K562 (cell line): ENCODE measurements at regions not wholly inside any gene's neighbourhood (a gene's known extent, or its start where the extent isn't known, plus 50 kb on each side); places are given as distances from the start of the nearest gene placed in this dataset.

Source experiments
- ATAC-seq: fragments of 200-7000 bp; cut with Tn5 transposase; 3 replicates; pipeline ENCODE4 v1.9.1; 2020; ENCODE audit warnings: moderate library complexity
- BruUV-seq: library from RNA; stranded (reverse); fragments of 400-500 nt; replicated peaks from 2 replicates; lab custom pipeline; 2021; lab: Mats Ljungman, UMichigan
- CTCF ChIA-PET: fragments of 300-600 bp; formaldehyde crosslinking; extraction: SDS; loops from one replicate; lab custom pipeline; 2021; ENCODE audit warnings: low intra/inter-chr PET ratio; lab: Yijun Ruan, JAX
- POLR2A ChIA-PET: fragments of 300-600, 350-650 bp; sonication (Branson Sonifier 250); formaldehyde crosslinking; extraction: SDS; loops from one replicate; lab custom pipeline; 2021; ENCODE audit warnings: antibody characterized with exemption, inconsistent platforms; lab: Yijun Ruan, JAX
- DNase-seq, 4 experiments: peaks; one replicate each; pipeline versions ENCODE4 v3.0.0 to v3.0.0-alpha.2; 2011 to 2018; ENCODE audit warnings: low spot score in 3 of 4, mixed read lengths in 3 of 4; ENCODE audit errors: extremely low read depth in 1 of 4
- FAIRE-seq: peaks from 2 replicates; lab custom pipeline; 2011; peaks lifted over from hg19 to GRCh38; lab: Jason Lieb, UNC
- H2AFZ ChIP-seq: 2 replicates; pipeline ENCODE4 v1.6.0; 2011; ENCODE audit warnings: low read depth, low read length, control low read depth, inconsistent platforms
- H3K27ac ChIP-seq: fragments of 200-600 bp; 3 replicates; pipeline ENCODE4 v1.8.0; 2011; ENCODE audit warnings: low read depth, mild to moderate bottlenecking, control low read depth, inconsistent platforms, low read length, moderate library complexity, mixed read lengths; ENCODE audit errors: extremely low read depth
- H3K27me3 ChIP-seq, 2 experiments: fragments of 300-600 bp in 1 of 2; 2 replicates in 1 of 2; 3 replicates in 1 of 2; pipeline versions ENCODE4 v1.6.0 to v1.8.0; 2011; ENCODE audit warnings: inconsistent platforms in 2 of 2, low read length in 2 of 2, mild to moderate bottlenecking in 1 of 2, mixed read lengths in 1 of 2, moderate library complexity in 1 of 2; ENCODE audit not compliant: control insufficient read depth in 2 of 2, insufficient read depth in 2 of 2
- H3K36me3 ChIP-seq: fragments of 300-600 bp; 3 replicates; pipeline ENCODE4 v1.8.0; 2011; ENCODE audit warnings: mild to moderate bottlenecking, low read length, inconsistent platforms; ENCODE audit not compliant: control insufficient read depth, insufficient read depth
- H3K4me1 ChIP-seq, 2 experiments: fragments of 200-600 bp in 1 of 2; replicated peaks in 1 of 2; 2 replicates in 1 of 2; 3 replicates in 1 of 2; pipeline versions ENCODE4 v1.5.1 to v1.8.0; 2011; ENCODE audit warnings: inconsistent platforms in 2 of 2, low read length in 2 of 2, mild to moderate bottlenecking in 1 of 2, mixed read lengths in 1 of 2, moderate library complexity in 1 of 2; ENCODE audit not compliant: control insufficient read depth in 2 of 2, insufficient read depth in 2 of 2
- H3K4me2 ChIP-seq: 2 replicates; pipeline ENCODE4 v1.6.1; 2011; ENCODE audit warnings: low read length, control low read depth, inconsistent platforms, mixed read lengths; ENCODE audit not compliant: insufficient read depth
- H3K4me3 ChIP-seq: fragments of 200-600 bp; sonication (generic), shearing (Covaris generic); 2 replicates; pipeline ENCODE4 v1.5.1; 2016; ENCODE audit warnings: control low read depth, inconsistent platforms
- H3K79me2 ChIP-seq: fragments of 200-600 bp; 3 replicates; pipeline ENCODE4 v1.8.0; 2011; ENCODE audit warnings: low read length, inconsistent platforms; ENCODE audit not compliant: control insufficient read depth, insufficient read depth
- H3K9ac ChIP-seq, 2 experiments: 2 replicates each; pipeline versions ENCODE4 v1.6.0 to v1.6.1; 2011; ENCODE audit warnings: low read depth in 2 of 2, low read length in 2 of 2, control low read depth in 1 of 2, inconsistent platforms in 1 of 2, mild to moderate bottlenecking in 1 of 2, mixed read lengths in 1 of 2; ENCODE audit not compliant: insufficient read depth in 1 of 2
- H3K9me1 ChIP-seq: one replicate; pipeline ENCODE4 v1.6.0; 2011; ENCODE audit warnings: inconsistent platforms, mild to moderate bottlenecking, low read length, moderate library complexity; ENCODE audit not compliant: control insufficient read depth, insufficient read depth
- H3K9me3 ChIP-seq: replicated peaks from 2 replicates; pipeline ENCODE4 v1.5.1; 2011; ENCODE audit warnings: low read depth, low read length, inconsistent platforms; ENCODE audit not compliant: control insufficient read depth, insufficient read depth
- H4K20me1 ChIP-seq: replicated peaks from 2 replicates; pipeline ENCODE4 v1.6.1; 2011; ENCODE audit warnings: low read length, inconsistent platforms, mixed read lengths; ENCODE audit not compliant: control insufficient read depth, insufficient read depth
- DPF2 ChIP-seq: fragments of 450-650 bp; IDR thresholded peaks from 2 replicates; pipeline ENCODE4 v1.6.1; 2016
- KDM5B ChIP-seq: fragments of 200-600 bp; sonication (generic); IDR thresholded peaks from 2 replicates; pipeline ENCODE4 v1.6.1; 2012; ENCODE audit warnings: low read depth, mild to moderate bottlenecking, moderate library complexity, low read length, control low read depth, inconsistent platforms; ENCODE audit not compliant: insufficient replicate concordance
- PRPF4 ChIP-seq: fragments of 200-400 bp; formaldehyde crosslinking; IDR thresholded peaks from one replicate; pipeline ENCODE4 v1.6.1; 2017; ENCODE audit warnings: low read length, low read depth, mild to moderate bottlenecking; ENCODE audit not compliant: insufficient read depth, poor library complexity, severe bottlenecking
- RBBP5 ChIP-seq: fragments of 200-600 bp; sonication (generic); IDR thresholded peaks from 2 replicates; pipeline ENCODE4 v1.6.1; 2012; ENCODE audit warnings: borderline replicate concordance, mild to moderate bottlenecking, low read length, control low read depth, inconsistent platforms; ENCODE audit not compliant: insufficient read depth, poor library complexity, severe bottlenecking
- SRF ChIP-seq, 2 experiments: fragments of 250-450, 450-650 bp in 1 of 2; sonication (Bioruptor Pico) in 1 of 2; sonication (generic) in 1 of 2; formaldehyde crosslinking; IDR thresholded peaks; 2 replicates each; pipeline versions ENCODE4 v1.5.0 to v1.5.1; 2020 to 2022; ENCODE audit warnings: mild to moderate bottlenecking in 1 of 2, missing genetic modification reagents in 1 of 2
- SRSF3 ChIP-seq: fragments of 200-400 bp; formaldehyde crosslinking; IDR thresholded peaks from 2 replicates; pipeline ENCODE4 v1.6.1; 2016; ENCODE audit warnings: mild to moderate bottlenecking, low read length, moderate library complexity; ENCODE audit not compliant: insufficient read depth
- THRAP3 ChIP-seq: fragments of 450-650 bp; IDR thresholded peaks from 2 replicates; pipeline ENCODE4 v1.6.1; 2016; ENCODE audit warnings: mild to moderate bottlenecking, inconsistent platforms, borderline replicate concordance
- WHSC1 ChIP-seq: IDR thresholded peaks from one replicate; pipeline ENCODE4 v1.6.1; 2012; ENCODE audit warnings: low read length, control low read depth, inconsistent platforms
- ZBTB2 ChIP-seq: fragments of 450-650 bp; IDR thresholded peaks from 2 replicates; pipeline ENCODE4 v1.6.1; 2016; ENCODE audit warnings: antibody characterized with exemption
- ZNF140 ChIP-seq: fragments of 250-450 bp; sonication (Bioruptor Pico); IDR thresholded peaks from 2 replicates; pipeline ENCODE4 v1.8.0; 2021; ENCODE audit warnings: moderate library complexity, mild to moderate bottlenecking, inconsistent platforms
- ZNF212 ChIP-seq: fragments of 450-650 bp; formaldehyde crosslinking; IDR thresholded peaks from 2 replicates; pipeline ENCODE4 v1.4.0; 2020; ENCODE audit warnings: mild to moderate bottlenecking
- ZNF23 ChIP-seq: fragments of 250-450 bp; sonication (Bioruptor Pico); IDR thresholded peaks from 2 replicates; pipeline ENCODE4 v1.4.0; 2020; ENCODE audit warnings: mild to moderate bottlenecking
- ZNF408 ChIP-seq: fragments of 250-450 bp; sonication (Bioruptor Pico); IDR thresholded peaks from 2 replicates; pipeline ENCODE4 v1.4.0; 2020; ENCODE audit warnings: low read depth, mild to moderate bottlenecking, moderate library complexity
- ZNF431 ChIP-seq: sonication (generic); formaldehyde crosslinking; IDR thresholded peaks from 2 replicates; pipeline ENCODE4 v1.8.0; 2022; ENCODE audit warnings: mild to moderate bottlenecking, missing genetic modification reagents
- ZNF655 ChIP-seq: fragments of 250-450 bp; sonication (Bioruptor Pico); IDR thresholded peaks from 2 replicates; pipeline ENCODE4 v1.5.0; 2021
- WGBS: fragments of 100-300 bp; shearing (Covaris generic); methylation state at CpG from one replicate; pipeline ENCODE4 v1.1.6; 2016; ENCODE audit warnings: low coverage, mixed read lengths; ENCODE audit not compliant: insufficient coverage; ENCODE audit errors: missing lambda C conversion rate; 5-methylcytosine and 5-hydroxymethylcytosine counted together
- in situ Hi-C: fragments of 300-500 bp; cut with MboI; formaldehyde crosslinking; loops from 4 replicates; pipeline ENCODE4 v1.15.0; 2018; ENCODE audit warnings: inconsistent platforms, mixed read lengths
- intact Hi-C: fragments of 100-400 bp; cut with micrococcal nuclease; formaldehyde crosslinking; loops from 2 replicates; pipeline ENCODE4 v1.14.2; 2022

- POLR2A ChIA-PET = no interaction called here
- FAIRE-seq (no peak), DNase-seq (no peak), ATAC-seq (no peak)
- BruUV-seq = no TSS peak
- no peaks in the 10 kb centered on the region for H3K27me3 ChIP-seq
- H3K9ac ChIP-seq = no peak overlapping the region
- H3K4me2 ChIP-seq = no peak overlapping the region
- H2AFZ ChIP-seq = no peak overlapping the region
- no peaks in the 10 kb centered on the region for H3K4me1 ChIP-seq
- H3K79me2 ChIP-seq = no peaks in the 10 kb centered on the region
- H3K27ac ChIP-seq = no peak overlapping the region
- CTCF ChIA-PET = no interaction called here
- H3K4me3 ChIP-seq = no peak overlapping the region
- 17% methylated on average over 1 of the region's 1 CpG for WGBS
- TF ChIP-seq THRAP3 = no peak
- H3K9me3 ChIP-seq = no peaks in the 10 kb centered on the region
- no peaks in the 10 kb centered on the region for H3K36me3 ChIP-seq
- H3K9me1 ChIP-seq = no peaks in the 10 kb centered on the region
- no peaks in the 10 kb centered on the region for H4K20me1 ChIP-seq
- in situ Hi-C loops = no loop called here
- intact Hi-C loops = no loop called here
Measured at GRCh38 chr9:73743826-73744225, 592.2 kb downstream of the ANXA1 start.

GRCh38 chr9:73745598-73745997 lies 593.9 kb downstream of the ANXA1 start:
- DNase-seq = no peak
- ATAC-seq = no peak
- H3K27me3 ChIP-seq = no peaks in the 10 kb centered on the region
- no peaks in the 10 kb centered on the region for H3K4me1 ChIP-seq
- in situ Hi-C loops (no loop called here), intact Hi-C loops (no loop called here)
- H4K20me1 ChIP-seq = no peaks in the 10 kb centered on the region
- H2AFZ ChIP-seq = no peak overlapping the region
- FAIRE-seq = no peak
- no peak for TF ChIP-seq WHSC1
- no peak for TF ChIP-seq SRSF3
- no peak for TF ChIP-seq ZNF408 (CRISPR knock-in tag)
- TF ChIP-seq ZBTB2 = no peak
- TF ChIP-seq ZNF655 (CRISPR knock-in tag) = no peak
- TF ChIP-seq ZNF212 = no peak
- TF ChIP-seq KDM5B = no peak
- no peak for TF ChIP-seq SRF (CRISPR knock-in tag; IDR thresholded peaks at IDR 0.05)
- TF ChIP-seq ZNF431 (CRISPR knock-in tag) = no peak
- TF ChIP-seq DPF2 = no peak
- no peak for TF ChIP-seq PRPF4
- no peak for TF ChIP-seq ZNF140 (CRISPR knock-in tag)
- no peak for TF ChIP-seq ZNF23
- no peak for TF ChIP-seq RBBP5
- CTCF ChIA-PET = no interaction called here
- 10% methylated on average over 3 of the region's 3 CpGs for WGBS
- no peaks in the 10 kb centered on the region for H3K79me2 ChIP-seq
- BruUV-seq = no TSS peak
- POLR2A ChIA-PET = no interaction called here
- H3K27ac ChIP-seq = no peak overlapping the region
- no peak overlapping the region for H3K9ac ChIP-seq
- H3K4me2 ChIP-seq = no peak overlapping the region
- no peaks in the 10 kb centered on the region for H3K9me1 ChIP-seq
- no peaks in the 10 kb centered on the region for H3K36me3 ChIP-seq
- H3K9me3 ChIP-seq = no peaks in the 10 kb centered on the region
- H3K4me3 ChIP-seq = no peak overlapping the region
